ENCODE measurements at regions not wholly inside any gene's neighbourhood (a gene's known extent, or its start where the extent isn't known, plus 50 kb on each side); places are given as distances from the start of the nearest gene placed in this dataset.

DNA sequence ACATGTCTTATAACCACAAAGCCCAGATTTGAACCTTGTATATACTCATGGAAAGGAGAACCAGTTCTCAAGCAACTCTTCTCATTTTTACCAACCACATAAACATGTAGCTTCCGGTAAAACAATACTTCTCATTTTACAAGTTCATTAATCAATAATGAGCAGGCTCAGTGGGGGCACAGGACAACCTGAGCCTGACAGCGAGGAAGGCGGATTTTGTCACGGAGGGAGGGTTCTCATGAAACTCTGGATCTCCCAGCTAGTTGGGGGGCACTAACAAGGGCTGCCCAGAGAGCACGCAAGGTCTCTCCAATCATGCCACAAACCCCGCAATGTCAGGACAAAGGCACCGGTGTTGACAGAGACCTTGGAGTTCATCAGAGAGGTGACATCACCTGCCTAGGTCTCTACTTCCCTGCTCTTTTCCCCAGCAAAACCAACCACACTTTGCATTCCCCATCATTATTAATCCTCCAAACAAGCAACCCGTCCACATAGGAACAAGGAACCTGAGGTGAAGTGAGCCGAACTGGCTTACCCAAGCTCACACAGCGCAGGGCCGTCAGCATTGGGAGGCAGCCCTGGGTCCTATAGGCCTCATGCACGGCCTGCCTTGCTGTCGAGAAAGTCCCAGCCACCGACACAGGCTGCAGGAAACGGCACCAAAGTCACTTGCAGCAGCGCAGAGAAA lies 192.1 kb upstream of the KLF14 start:
- no peaks in the 10 kb centered on the region for H3K27me3 Mint-ChIP-seq
- H3K27ac Mint-ChIP-seq: peak overlapping the region; percentile 81 to 97 (median 97)
- peak overlapping the region; percentile 49 to 80 (median 67) for H3K4me3 Mint-ChIP-seq
- no peaks in the 10 kb centered on the region for H3K9me3 Mint-ChIP-seq
- peaks cover 46 to 57% (median 48%) of the 10 kb centered on the region in 3 donors for H3K4me1 Mint-ChIP-seq
- H3K36me3 Mint-ChIP-seq: peaks cover 3% of the 10 kb centered on the region

DNA sequence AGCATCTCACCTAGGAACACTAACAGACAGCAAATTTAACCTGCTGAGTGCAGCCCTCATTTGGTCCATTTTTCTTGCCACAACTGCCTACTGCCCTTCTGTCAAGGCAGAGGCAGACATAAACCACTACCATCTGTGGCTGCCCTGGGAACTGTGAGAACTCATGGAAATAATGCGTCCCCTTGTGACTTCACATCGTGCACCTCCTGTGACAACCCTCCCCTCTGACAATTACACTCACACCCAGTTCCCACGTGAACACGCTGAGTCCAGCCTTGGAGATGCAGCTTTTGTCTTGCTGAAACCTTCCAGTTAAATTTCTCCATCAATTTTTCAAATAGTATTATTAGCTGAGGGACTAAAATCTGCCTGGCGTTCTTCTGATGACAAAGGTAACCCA lies 193.1 kb upstream of the KLF14 start:
- H3K27ac Mint-ChIP-seq: peak overlapping the region; percentile 81 to 97 (median 97)
- no peaks in the 10 kb centered on the region for H3K9me3 Mint-ChIP-seq
- H3K4me3 Mint-ChIP-seq: peak overlapping the region in 3 of 4 donors; percentile 28 to 80 (median 54)
- peaks cover 3% of the 10 kb centered on the region for H3K36me3 Mint-ChIP-seq
- peaks cover 49 to 65% (median 50%) of the 10 kb centered on the region in 3 donors for H3K4me1 Mint-ChIP-seq
- no peaks in the 10 kb centered on the region for H3K27me3 Mint-ChIP-seq

DNA sequence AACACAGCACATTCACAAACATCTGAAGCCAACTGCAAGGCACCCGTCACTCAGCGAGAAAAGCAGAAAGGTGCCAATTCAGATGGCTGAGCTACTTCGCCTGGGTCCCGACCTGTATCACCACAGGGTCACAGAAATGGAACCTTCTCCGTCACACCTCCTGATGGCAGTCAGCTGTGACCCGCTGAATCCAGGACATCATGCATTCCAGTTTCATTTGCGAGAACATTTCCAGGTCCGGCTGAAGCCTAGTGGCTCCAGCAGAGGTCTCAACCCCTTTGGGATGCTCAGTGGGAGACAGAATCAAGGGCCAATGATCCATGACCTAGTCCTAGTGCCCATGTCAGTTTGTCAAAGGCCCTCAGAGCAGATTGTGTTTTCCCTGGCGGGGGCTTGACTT lies 193.6 kb upstream of the KLF14 start:
- no peaks in the 10 kb centered on the region for H3K9me3 Mint-ChIP-seq
- peaks cover 48 to 67% (median 50%) of the 10 kb centered on the region in 3 donors for H3K4me1 Mint-ChIP-seq
- H3K4me3 Mint-ChIP-seq: peak overlapping the region in 2 of 4 donors; percentile 28 to 75
- no peaks in the 10 kb centered on the region for H3K27me3 Mint-ChIP-seq
- peak overlapping the region; percentile 81 to 97 (median 92) for H3K27ac Mint-ChIP-seq
- H3K36me3 Mint-ChIP-seq: peaks cover 3% of the 10 kb centered on the region

DNA sequence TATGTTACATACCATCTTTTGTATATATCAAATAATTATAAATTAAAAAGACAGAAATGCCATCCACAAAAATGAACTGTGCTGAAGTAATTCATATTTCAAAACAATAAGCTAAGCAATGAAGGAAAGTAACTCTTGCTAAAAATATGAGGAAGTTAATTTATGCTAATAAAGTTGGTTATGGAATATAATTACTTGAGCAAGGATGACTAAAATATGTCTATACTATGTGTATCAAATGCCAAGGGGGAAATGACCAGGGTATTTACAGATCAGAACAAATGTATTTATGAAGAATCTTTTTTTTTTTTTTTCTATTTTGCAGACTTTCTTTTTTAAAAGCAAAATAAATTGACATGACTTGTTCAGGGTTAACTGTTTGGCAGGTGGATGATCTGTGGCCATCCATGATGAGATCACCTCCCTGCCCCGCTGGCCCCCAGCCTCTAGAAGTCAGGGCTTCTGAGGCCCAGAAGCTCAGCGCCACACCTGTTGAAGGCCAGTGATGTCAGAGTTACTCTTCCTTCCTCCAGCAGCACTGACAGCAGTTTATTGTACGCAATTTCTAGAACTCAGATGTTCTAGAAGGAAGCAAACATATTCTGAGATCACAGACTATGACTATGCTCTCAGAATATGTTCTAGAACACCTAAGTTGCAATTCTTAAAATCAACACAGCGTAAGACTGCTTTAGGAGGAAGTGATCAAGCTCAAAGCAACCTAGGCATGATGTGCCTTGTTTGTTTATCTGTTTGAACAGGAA lies 196.1 kb upstream of the KLF14 start:
- Mint-ChIP-seq H3K9me3 (no peaks in the 10 kb centered on the region), H3K27me3 (no peaks in the 10 kb centered on the region), H3K27ac (peak overlapping the region; percentile 92 to 97 (median 94)), H3K36me3 (peaks cover 3% of the 10 kb centered on the region), H3K4me1 (peaks cover 47 to 66% (median 50%) of the 10 kb centered on the region in 3 donors), H3K4me3 (peak overlapping the region in 3 of 4 donors; percentile 53 to 90 (median 81))

DNA sequence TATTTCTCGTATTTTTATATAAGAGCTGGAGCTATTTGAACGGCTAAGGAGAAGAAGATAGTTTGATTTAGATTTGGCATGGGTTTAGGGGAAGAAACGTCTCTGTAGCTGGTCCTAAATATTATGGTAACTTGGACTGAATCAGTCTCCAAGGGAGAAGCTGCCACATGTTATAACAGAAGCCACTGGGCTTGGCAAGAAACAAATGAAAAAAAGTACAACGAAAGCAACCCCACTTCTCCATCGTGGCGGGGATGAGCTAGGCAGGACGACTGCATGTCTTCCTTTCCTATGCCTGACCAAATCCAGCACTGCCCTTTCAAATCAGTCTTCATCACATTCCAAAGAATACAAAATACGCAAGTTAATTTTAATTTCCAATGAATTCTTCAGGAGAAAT lies 196.7 kb upstream of the KLF14 start:
- Mint-ChIP-seq H3K27me3 (no peaks in the 10 kb centered on the region), H3K36me3 (peaks cover 3% of the 10 kb centered on the region), H3K9me3 (no peaks in the 10 kb centered on the region), H3K4me1 (peaks cover 45 to 67% (median 49%) of the 10 kb centered on the region in 3 donors), H3K4me3 (peak overlapping the region in 3 of 4 donors; percentile 53 to 90 (median 81)), H3K27ac (peak overlapping the region; percentile 92 to 97 (median 94))

DNA sequence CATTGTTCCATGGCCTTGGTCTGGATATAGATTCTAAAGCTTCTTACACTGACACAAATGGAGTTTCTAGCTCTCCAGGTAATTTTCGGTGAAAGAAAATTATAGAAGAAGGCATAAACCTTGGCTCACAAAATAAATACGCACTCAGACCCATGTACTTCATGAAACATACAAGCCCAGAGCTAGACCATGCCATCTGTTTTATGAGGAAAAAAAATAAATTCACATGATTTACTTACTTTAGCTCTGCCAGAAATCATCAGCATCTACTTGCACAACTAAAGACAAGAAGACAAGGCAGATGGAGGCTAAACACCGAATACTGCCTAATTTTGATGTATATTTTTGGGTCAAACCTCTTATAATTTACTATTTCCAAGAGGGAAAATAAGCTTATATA lies 197.4 kb upstream of the KLF14 start:
- Mint-ChIP-seq H3K4me3 (peak overlapping the region in 1 of 4 donors; percentile 49), H3K27me3 (no peaks in the 10 kb centered on the region), H3K4me1 (peaks cover 39 to 65% (median 42%) of the 10 kb centered on the region in 3 donors), H3K36me3 (peaks cover 3% of the 10 kb centered on the region), H3K9me3 (no peaks in the 10 kb centered on the region), H3K27ac (peak overlapping the region; percentile 92 to 97 (median 94))

DNA sequence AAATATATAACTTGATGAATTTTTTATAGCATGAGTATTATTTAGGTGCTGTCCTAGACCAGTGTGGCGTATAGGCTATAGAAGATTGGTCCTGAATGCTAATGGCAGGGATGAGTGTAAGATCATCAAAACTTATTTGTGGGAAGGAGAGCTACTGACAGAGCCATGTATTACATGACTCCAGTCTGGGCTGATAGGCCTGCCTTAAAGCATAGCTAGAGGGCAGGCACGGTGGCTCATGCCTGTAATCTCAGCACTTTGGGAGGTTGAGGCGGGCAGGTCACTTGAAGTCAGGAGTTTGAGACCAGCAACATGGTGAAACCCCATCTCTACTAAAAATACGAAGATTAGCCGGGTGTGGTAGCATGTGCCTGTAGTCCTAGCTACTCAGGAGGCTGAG lies 198.1 kb upstream of the KLF14 start:
- H3K4me1 Mint-ChIP-seq: peaks cover 43 to 69% (median 45%) of the 10 kb centered on the region in 3 donors
- no peaks in the 10 kb centered on the region for H3K27me3 Mint-ChIP-seq
- H3K4me3 Mint-ChIP-seq: peak overlapping the region in 1 of 4 donors; percentile 21
- peaks cover 3% of the 10 kb centered on the region for H3K36me3 Mint-ChIP-seq
- peak overlapping the region in 2 of 3 donors; percentile 60 to 63 for H3K27ac Mint-ChIP-seq
- no peaks in the 10 kb centered on the region for H3K9me3 Mint-ChIP-seq

DNA sequence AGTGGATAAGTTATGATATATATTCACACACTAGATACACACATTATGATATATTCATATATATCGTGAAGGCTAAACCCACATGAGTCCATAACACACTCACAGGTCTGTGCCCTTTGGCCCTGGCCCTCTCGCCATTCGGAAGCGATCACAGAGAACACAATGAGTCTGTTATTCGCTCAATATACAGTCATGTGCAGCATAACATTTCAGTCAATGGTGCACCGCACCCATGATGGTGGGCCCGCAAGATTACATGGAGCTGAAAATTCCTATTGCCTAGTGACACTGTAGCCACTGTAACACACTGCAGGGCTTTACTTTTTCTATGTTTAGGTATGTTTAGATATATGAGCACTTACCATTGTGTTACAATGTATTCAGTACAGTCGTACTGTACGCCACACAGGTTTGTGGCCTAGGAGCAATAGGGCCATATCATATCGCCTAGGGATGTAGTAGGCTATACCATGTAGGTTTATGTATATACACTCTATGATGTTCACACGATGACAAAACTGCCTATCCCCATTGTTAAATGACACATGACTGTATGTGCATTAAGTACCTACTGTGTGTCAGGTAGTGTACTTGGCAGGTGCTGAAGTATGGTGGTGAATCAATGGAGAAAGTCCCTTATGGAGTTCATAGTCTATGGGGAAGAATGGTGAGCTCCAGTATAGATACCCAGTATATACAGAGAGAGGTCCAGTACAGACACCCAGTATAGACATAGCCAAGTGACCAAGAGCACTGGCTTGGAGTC lies 198.8 kb upstream of the KLF14 start:
- H3K4me1 Mint-ChIP-seq: peaks cover 40 to 66% (median 41%) of the 10 kb centered on the region in 3 donors

DNA sequence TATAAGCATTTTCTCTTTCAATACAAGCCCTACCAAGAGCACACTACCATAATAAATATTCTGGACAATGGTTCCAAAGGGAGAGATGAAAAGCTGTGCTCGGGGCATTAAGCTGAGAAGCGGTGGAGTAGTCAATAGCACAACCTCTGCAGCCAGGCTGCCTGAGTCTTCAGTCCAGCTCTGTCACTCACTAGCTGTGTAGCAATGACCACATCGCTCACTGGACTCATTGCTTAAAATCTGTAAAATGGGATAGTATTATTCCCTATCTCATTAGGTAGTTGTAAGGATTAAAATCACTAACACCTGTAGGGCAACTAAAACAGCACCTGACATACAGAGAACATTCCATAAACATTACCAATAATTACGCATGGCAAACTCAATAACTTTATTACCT lies 199.9 kb upstream of the KLF14 start:
- Mint-ChIP-seq H3K4me1 (peaks cover 41 to 65% (median 43%) of the 10 kb centered on the region in 3 donors), H3K9me3 (no peaks in the 10 kb centered on the region), H3K27me3 (no peaks in the 10 kb centered on the region), H3K4me3 (no peak overlapping the region), H3K27ac (peak overlapping the region in 1 of 3 donors; percentile 22), H3K36me3 (peaks cover 2% of the 10 kb centered on the region)

More for the DNA sequence above, 198.8 kb upstream of the KLF14 start:
- H3K27ac Mint-ChIP-seq: peak overlapping the region in 2 of 3 donors; percentile 22 to 60
- no peaks in the 10 kb centered on the region for H3K9me3 Mint-ChIP-seq
- peaks cover 3% of the 10 kb centered on the region for H3K36me3 Mint-ChIP-seq
- H3K27me3 Mint-ChIP-seq: no peaks in the 10 kb centered on the region
- no peak overlapping the region for H3K4me3 Mint-ChIP-seq

DNA sequence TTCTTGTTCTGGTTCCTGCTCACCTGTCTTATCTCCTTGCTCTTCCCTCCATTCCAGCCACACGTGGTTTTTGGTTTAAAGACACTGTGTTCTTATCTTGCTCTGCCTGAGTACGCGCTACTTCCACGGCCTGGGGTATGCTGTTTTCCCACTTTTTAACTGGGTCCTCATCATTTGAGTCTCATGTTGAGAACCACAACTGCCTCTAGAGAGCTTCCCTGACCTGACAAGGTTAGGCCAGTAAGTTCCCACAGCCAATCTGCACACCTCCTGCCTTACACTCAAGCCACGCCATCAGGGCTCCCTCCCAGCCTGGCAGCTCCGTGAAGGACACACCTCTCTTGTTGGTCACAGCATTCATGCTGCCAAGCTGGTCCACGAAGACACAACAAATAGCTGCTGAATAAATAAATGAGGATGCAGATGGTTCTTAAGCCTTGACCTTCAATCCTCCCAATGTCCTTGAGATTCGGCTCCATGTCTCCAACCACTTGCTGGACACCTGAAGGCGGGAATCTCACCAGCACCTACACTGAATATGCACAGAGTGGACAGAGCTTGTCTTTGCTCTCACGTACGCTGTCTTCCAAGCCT lies 201.7 kb upstream of the KLF14 start:
- H3K9me3 Mint-ChIP-seq: no peaks in the 10 kb centered on the region
- H3K27ac Mint-ChIP-seq: peak overlapping the region; percentile 60 to 80 (median 67)
- H3K4me1 Mint-ChIP-seq: peaks cover 41 to 63% (median 43%) of the 10 kb centered on the region in 3 donors
- H3K36me3 Mint-ChIP-seq: peaks cover 3% of the 10 kb centered on the region
- H3K4me3 Mint-ChIP-seq: peak overlapping the region in 1 of 4 donors; percentile 25
- H3K27me3 Mint-ChIP-seq: no peaks in the 10 kb centered on the region

DNA sequence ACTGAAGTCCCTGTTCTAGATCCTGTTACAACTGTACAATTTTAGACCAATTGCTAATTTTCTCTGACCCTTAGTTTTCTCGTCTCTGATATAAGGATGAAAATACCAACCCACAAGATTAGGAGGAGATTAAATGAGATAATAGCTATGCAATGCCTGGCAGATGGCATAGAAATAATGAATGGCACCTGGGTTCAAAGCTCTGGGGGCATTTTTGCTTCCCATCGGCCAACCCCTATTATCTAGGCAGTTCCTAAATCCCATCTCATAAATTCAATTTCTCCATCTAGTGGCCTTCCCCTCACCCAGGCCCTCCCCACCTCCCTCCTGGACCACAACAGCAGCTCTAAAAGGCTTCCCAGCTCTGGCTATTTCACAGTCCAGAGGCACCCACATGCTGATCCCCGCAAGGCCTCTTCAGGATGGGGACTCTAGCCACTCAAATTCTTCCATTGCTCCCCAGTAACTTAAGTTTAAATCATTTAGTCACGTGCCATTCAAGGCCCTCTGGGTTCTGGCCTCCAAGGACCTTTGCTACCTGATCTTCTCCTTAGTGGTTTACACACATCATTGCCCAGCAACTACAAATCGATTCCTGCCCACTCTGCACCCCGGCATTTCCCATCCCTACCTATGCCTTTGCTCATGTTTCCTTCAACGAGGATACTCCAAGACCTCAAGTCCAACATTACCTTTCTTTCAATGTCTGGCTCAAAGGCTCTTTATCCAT lies 202.4 kb upstream of the KLF14 start:
- H3K4me1 Mint-ChIP-seq: peaks cover 44 to 62% (median 46%) of the 10 kb centered on the region in 3 donors
- peak overlapping the region in 1 of 4 donors; percentile 42 for H3K4me3 Mint-ChIP-seq
- H3K27ac Mint-ChIP-seq: peak overlapping the region; percentile 32 to 67 (median 65)
- peaks cover 3% of the 10 kb centered on the region for H3K36me3 Mint-ChIP-seq
- no peaks in the 10 kb centered on the region for H3K9me3 Mint-ChIP-seq
- H3K27me3 Mint-ChIP-seq: no peaks in the 10 kb centered on the region

DNA sequence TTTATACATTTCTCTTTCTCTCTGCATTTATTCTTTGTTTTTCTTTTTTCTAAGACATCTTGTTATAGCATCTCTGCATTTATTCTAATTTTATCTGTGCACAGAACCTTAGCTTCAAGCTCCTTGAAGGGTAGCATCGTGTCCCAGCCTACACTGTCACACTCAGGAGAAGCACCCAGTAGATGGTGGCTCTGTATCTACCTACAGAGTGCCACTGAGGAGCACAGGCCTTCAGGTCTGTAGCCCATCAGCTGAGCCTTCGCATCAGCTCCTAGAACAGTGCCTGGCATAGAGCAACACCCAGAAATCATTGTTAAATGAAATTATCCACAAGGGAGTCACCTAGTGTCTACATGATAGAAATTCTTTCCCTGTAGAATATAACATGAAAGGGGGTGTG lies 203.0 kb upstream of the KLF14 start:
- H3K27me3 Mint-ChIP-seq: no peaks in the 10 kb centered on the region
- H3K9me3 Mint-ChIP-seq: no peaks in the 10 kb centered on the region
- H3K27ac Mint-ChIP-seq: peak overlapping the region; percentile 32 to 67 (median 65)
- peaks cover 3% of the 10 kb centered on the region for H3K36me3 Mint-ChIP-seq
- peaks cover 47 to 60% (median 49%) of the 10 kb centered on the region in 3 donors for H3K4me1 Mint-ChIP-seq
- H3K4me3 Mint-ChIP-seq: peak overlapping the region in 3 of 4 donors; percentile 0 to 52 (median 42)

DNA sequence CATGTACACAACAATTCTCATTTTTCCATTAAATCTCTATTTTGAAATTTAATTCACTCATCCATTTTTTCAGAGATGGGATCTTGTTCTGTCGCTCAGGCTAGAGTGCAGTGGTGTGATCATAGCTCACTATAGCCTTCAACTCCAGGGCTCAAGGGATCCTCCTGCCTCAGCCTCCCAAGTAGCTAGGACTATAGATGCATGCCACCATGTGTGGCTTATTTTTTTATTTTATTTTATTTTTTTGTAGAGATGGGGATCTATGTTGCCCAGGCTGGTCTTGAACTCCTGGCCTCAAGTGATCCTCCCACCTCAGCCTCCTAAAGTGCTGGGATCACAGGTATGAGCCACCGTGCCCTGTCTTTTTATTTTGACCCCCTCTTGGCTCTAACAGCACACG lies 203.8 kb upstream of the KLF14 start:
- no peak overlapping the region for H3K4me3 Mint-ChIP-seq
- H3K36me3 Mint-ChIP-seq: peaks cover 3% of the 10 kb centered on the region
- H3K27ac Mint-ChIP-seq: peak overlapping the region; percentile 39 to 89 (median 67)
- peaks cover 52 to 66% (median 52%) of the 10 kb centered on the region in 3 donors for H3K4me1 Mint-ChIP-seq
- H3K9me3 Mint-ChIP-seq: no peaks in the 10 kb centered on the region
- no peaks in the 10 kb centered on the region for H3K27me3 Mint-ChIP-seq

DNA sequence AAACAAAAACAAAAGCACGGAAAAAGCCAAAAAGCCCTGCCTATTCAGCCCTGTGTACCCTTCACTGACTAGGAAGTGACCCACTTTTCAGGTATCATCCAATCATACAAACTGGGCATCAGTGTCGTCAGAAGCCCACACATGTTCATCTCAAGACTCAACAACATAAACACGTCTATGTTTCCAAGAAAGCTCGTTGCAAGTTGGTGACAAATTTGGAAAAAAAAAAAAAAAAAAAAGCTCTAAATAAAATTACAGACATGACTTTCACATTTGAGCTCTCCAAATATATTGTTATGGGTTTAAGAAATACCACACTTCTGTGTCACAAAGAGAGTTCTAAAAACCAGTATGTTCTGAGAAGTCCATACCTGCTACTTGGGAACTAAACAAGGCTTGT lies 204.7 kb upstream of the KLF14 start:
- peaks cover 5% of the 10 kb centered on the region for H3K36me3 Mint-ChIP-seq
- peaks cover 59 to 69% (median 60%) of the 10 kb centered on the region in 3 donors for H3K4me1 Mint-ChIP-seq
- H3K27me3 Mint-ChIP-seq: no peaks in the 10 kb centered on the region
- H3K4me3 Mint-ChIP-seq: no peak overlapping the region
- H3K9me3 Mint-ChIP-seq: no peaks in the 10 kb centered on the region
- peak overlapping the region in 2 of 3 donors; percentile 67 to 89 for H3K27ac Mint-ChIP-seq

Measured in IgD-negative memory B cell (primary cell).